K562 (cell line): ENCODE measurements at regions not wholly inside any gene's neighbourhood (a gene's known extent, or its start where the extent isn't known, plus 50 kb on each side); places are given as distances from the start of the nearest gene placed in this dataset.

Source experiments
- GATA2 ChIP-seq: sonication (generic); formaldehyde crosslinking; IDR thresholded peaks from 2 replicates; pipeline ENCODE4 v1.4.0; 2020; ENCODE audit warnings: mild to moderate bottlenecking, missing genetic modification reagents
- HDAC1 ChIP-seq, 2 experiments: fragments of 450-650 bp; IDR thresholded peaks; 2 replicates each; pipeline ENCODE4 v1.6.1; 2016 to 2017; ENCODE audit warnings: inconsistent platforms in 1 of 2, mild to moderate bottlenecking in 1 of 2, moderate library complexity in 1 of 2
- MEF2D ChIP-seq: conservative IDR thresholded peaks from 2 replicates; pipeline ENCODE4 v1.6.1; 2016; ENCODE audit warnings: low read depth, missing genetic modification characterization, missing compliant biosample characterization
- MEIS2 ChIP-seq: fragments of 450-650 bp; IDR thresholded peaks from 2 replicates; pipeline ENCODE4 v1.6.1; 2014; ENCODE audit warnings: mild to moderate bottlenecking; ENCODE audit not compliant: partially characterized antibody
- SAFB2 ChIP-seq: fragments of 200-400 bp; formaldehyde crosslinking; IDR thresholded peaks from 2 replicates; pipeline ENCODE4 v1.6.1; 2018; ENCODE audit warnings: borderline replicate concordance, low read length, low read depth, moderate library complexity; ENCODE audit not compliant: severe bottlenecking
- U2AF2 ChIP-seq: fragments of 200-400 bp; formaldehyde crosslinking; optimal IDR thresholded peaks from 2 replicates; pipeline ENCODE3; 2017; ENCODE audit warnings: low read depth, mild to moderate bottlenecking, low read length
- ZNF583 ChIP-seq: fragments of 250-450 bp; sonication (Bioruptor Pico); IDR thresholded peaks from 2 replicates; pipeline ENCODE4 v1.4.0; 2020
- ZNF584 ChIP-seq: fragments of 200-800 bp; sonication (Bioruptor generic); IDR thresholded peaks from 2 replicates; pipeline ENCODE4 v1.6.1; 2016; ENCODE audit warnings: low read depth, mild to moderate bottlenecking, missing genetic modification characterization, missing compliant biosample characterization
- TF ChIP-seq, protein P1 (sequence below): fragments of 450-650 bp; IDR thresholded peaks from 2 replicates; pipeline ENCODE4 v1.6.1; 2016; ENCODE audit warnings: mild to moderate bottlenecking
- TF ChIP-seq, protein P2 (sequence below): fragments of 250-450 bp; sonication (Bioruptor Pico); IDR thresholded peaks from 2 replicates; pipeline ENCODE4 v1.8.0; 2022; ENCODE audit warnings: moderate library complexity, mild to moderate bottlenecking, inconsistent platforms

GRCh38 chr2:147490401-147491261, 354.2 kb upstream of the ACVR2A start (continued):
- TF ChIP-seq, protein P1, sequence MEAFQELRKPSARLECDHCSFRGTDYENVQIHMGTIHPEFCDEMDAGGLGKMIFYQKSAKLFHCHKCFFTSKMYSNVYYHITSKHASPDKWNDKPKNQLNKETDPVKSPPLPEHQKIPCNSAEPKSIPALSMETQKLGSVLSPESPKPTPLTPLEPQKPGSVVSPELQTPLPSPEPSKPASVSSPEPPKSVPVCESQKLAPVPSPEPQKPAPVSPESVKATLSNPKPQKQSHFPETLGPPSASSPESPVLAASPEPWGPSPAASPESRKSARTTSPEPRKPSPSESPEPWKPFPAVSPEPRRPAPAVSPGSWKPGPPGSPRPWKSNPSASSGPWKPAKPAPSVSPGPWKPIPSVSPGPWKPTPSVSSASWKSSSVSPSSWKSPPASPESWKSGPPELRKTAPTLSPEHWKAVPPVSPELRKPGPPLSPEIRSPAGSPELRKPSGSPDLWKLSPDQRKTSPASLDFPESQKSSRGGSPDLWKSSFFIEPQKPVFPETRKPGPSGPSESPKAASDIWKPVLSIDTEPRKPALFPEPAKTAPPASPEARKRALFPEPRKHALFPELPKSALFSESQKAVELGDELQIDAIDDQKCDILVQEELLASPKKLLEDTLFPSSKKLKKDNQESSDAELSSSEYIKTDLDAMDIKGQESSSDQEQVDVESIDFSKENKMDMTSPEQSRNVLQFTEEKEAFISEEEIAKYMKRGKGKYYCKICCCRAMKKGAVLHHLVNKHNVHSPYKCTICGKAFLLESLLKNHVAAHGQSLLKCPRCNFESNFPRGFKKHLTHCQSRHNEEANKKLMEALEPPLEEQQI: no peak
- no peak for TF ChIP-seq HDAC1 (IDR thresholded peaks at IDR 0.05)
- TF ChIP-seq MEIS2: no peak
- TF ChIP-seq MEF2D (tag): no peak
- TF ChIP-seq, protein P2, sequence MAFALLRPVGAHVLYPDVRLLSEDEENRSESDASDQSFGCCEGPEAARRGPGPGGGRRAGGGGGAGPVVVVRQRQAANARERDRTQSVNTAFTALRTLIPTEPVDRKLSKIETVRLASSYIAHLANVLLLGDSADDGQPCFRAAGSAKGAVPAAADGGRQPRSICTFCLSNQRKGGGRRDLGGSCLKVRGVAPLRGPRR (CRISPR knock-in tag): no peak
- TF ChIP-seq SAFB2: no peak
- TF ChIP-seq GATA2 (CRISPR knock-in tag): no peak
- TF ChIP-seq ZNF583 (CRISPR knock-in tag): no peak
- TF ChIP-seq U2AF2: no peak
- no peak for TF ChIP-seq ZNF584 (CRISPR knock-in tag)
- TF ChIP-seq, all 486 proteins: peak for 0
